ENCODE measurements at regions not wholly inside any gene's neighbourhood (a gene's known extent, or its start where the extent isn't known, plus 50 kb on each side); places are given as distances from the start of the nearest gene placed in this dataset.
"Not testable (repeated sequence)": the region's sequence is repeated elsewhere in the genome, so short reads cannot be mapped to it uniquely, and the experiment has no call there.

DNA sequence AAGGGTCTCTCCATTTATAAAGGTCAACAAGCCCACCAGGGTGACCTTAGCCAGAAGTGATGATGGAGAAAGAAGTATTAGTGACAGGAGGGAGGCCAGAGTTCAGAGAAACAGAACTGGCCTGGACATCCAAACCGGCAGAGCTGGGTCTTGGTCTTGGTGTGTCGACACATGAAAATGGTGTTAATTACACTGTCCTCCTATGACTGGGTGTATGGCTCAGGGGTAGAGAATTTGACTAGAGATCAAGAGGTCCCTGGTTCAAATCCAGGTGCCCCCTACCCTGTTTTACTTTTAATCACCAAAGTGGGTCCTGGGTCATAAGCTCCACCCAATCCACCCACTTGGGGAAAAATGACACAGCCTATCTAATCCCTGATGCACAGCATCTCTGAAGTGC lies 110.6 kb upstream of the ZNF746 start:
- H3K4me3 ChIP-seq (ENCODE audit: insufficient read depth, low read depth, low read length): no peak overlapping the region
- H3K9me3 ChIP-seq (ENCODE audit: control insufficient read depth, low read length): no peaks in the 10 kb centered on the region
- H3K36me3 ChIP-seq (ENCODE audit: control insufficient read depth, insufficient read depth, low read length): peaks cover 25% of the 10 kb centered on the region
- no peaks in the 10 kb centered on the region for H3K27me3 ChIP-seq (ENCODE audit: control insufficient read depth, insufficient read depth, low read length, poor library complexity, severe bottlenecking)
- H3K27ac ChIP-seq (ENCODE audit: insufficient read depth, low read depth, low read length, poor library complexity, severe bottlenecking): no peak overlapping the region
- 93 to 96% methylated on average over 2 of the region's 2 CpGs for WGBS, 2 experiments
- no peaks in the 10 kb centered on the region for H3K4me1 ChIP-seq (ENCODE audit: control insufficient read depth, insufficient read depth, low read length)

DNA sequence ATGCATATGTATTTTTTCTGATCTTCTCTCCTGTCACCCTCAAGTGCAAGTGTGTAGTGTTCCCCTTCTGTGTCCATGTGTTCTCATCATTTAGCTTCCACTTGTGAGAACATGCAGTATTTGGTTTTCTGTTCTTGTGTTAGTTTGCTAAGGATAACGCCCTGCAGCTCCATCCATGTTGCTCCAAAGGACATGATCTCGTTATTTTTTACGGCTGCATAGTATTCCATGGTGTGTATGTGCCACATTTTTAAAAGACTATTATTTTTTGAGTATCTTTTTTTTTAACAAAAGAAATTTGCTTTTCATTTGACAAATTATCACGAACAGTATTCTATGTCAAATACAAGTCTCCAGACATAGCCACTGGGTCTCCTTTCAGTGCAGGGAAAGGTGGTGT lies 110.1 kb upstream of the ZNF746 start:
- H3K4me1 ChIP-seq (ENCODE audit: control insufficient read depth, insufficient read depth, low read length): no peaks in the 10 kb centered on the region
- H3K27ac ChIP-seq (ENCODE audit: insufficient read depth, low read depth, low read length, poor library complexity, severe bottlenecking): no peak overlapping the region
- H3K36me3 ChIP-seq (ENCODE audit: control insufficient read depth, insufficient read depth, low read length): peaks cover 21% of the 10 kb centered on the region
- no peaks in the 10 kb centered on the region for H3K27me3 ChIP-seq (ENCODE audit: control insufficient read depth, insufficient read depth, low read length, poor library complexity, severe bottlenecking)
- no peaks in the 10 kb centered on the region for H3K9me3 ChIP-seq (ENCODE audit: control insufficient read depth, low read length)
- H3K4me3 ChIP-seq (ENCODE audit: insufficient read depth, low read depth, low read length): no peak overlapping the region
- WGBS, 2 experiments: 94% methylated on average over 4 of the region's 4 CpGs

DNA sequence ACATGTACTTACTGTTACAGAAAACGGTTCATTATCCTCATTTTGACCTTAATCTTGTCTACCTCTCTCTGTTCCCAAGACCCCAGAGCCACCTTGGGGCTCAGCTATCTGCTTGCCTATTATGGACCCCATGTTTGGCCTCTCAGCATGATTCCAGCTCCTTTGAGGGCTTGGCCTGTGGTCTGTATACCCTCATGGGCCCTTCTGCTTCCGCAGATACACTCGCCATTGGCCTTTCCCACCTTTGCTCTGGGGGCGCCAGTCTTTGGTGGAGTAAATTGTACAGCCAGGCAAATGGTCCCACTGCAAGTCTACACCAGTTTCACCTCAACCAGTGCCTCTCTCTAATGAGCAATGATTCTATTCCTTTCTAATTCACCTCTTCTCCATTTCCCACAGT lies 109.2 kb upstream of the ZNF746 start:
- WGBS, 2 experiments: 91 to 96% methylated on average over 4 of the region's 4 CpGs
- Histone ChIP-seq H3K36me3 (ENCODE audit: control insufficient read depth, insufficient read depth, low read length) (peaks cover 20% of the 10 kb centered on the region), H3K27ac (ENCODE audit: insufficient read depth, low read depth, low read length, poor library complexity, severe bottlenecking) (no peak overlapping the region), H3K4me3 (ENCODE audit: insufficient read depth, low read depth, low read length) (no peak overlapping the region), H3K27me3 (ENCODE audit: control insufficient read depth, insufficient read depth, low read length, poor library complexity, severe bottlenecking) (no peaks in the 10 kb centered on the region), H3K4me1 (ENCODE audit: control insufficient read depth, insufficient read depth, low read length) (no peaks in the 10 kb centered on the region), H3K9me3 (ENCODE audit: control insufficient read depth, low read length) (no peaks in the 10 kb centered on the region)

DNA sequence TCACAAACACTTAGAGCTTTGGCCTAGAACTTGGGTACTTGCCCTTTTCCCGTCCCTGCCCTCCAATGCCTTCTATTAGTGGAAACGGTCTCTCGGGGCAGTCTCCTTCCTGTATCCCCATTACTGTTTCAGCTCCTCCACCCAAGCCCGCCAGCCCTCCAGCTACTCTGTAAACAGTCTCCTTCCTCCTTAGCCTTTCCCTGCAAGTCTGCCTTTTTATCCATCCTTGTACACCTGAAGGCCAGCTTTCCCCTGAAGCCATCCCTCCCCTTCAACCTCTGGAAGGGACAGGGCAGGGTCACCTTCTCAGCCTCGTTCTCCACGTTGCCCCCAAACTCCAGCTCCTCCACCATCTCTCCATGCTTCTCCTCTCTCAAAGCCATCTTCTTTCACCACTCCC lies 108.1 kb upstream of the ZNF746 start:
- H3K36me3 ChIP-seq (ENCODE audit: control insufficient read depth, insufficient read depth, low read length): peaks cover 12% of the 10 kb centered on the region
- WGBS, 2 experiments: 94 to 95% methylated on average over 6 of the region's 6 CpGs

DNA sequence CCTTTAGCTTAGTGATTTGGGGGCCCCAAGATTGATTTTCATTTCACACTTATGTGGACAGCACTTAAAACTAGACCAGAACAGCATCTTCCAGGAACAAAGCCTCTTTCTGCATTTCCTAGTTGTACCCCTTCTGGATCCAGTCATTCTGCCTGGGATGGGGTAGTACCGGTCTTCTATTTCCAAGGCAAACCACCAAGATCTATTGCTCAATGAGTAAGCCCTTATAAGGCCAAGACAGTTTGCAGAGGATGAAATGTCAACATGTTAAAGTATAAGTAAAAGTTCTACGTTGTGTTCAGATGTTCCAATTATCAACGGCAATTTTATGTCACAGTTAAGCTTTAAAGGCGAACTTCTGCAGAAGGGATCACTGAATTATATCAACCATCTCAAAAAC lies 106.9 kb upstream of the ZNF746 start:
- 92 to 97% methylated on average over 4 of the region's 4 CpGs for WGBS, 2 experiments
- H3K4me1 ChIP-seq (ENCODE audit: control insufficient read depth, insufficient read depth, low read length): no peaks in the 10 kb centered on the region
- peaks cover 12% of the 10 kb centered on the region for H3K36me3 ChIP-seq (ENCODE audit: control insufficient read depth, insufficient read depth, low read length)
- no peaks in the 10 kb centered on the region for H3K9me3 ChIP-seq (ENCODE audit: control insufficient read depth, low read length)
- no peak overlapping the region for H3K27ac ChIP-seq (ENCODE audit: insufficient read depth, low read depth, low read length, poor library complexity, severe bottlenecking)
- H3K4me3 ChIP-seq (ENCODE audit: insufficient read depth, low read depth, low read length): no peak overlapping the region
- H3K27me3 ChIP-seq (ENCODE audit: control insufficient read depth, insufficient read depth, low read length, poor library complexity, severe bottlenecking): no peaks in the 10 kb centered on the region

More for the DNA sequence above, 108.1 kb upstream of the ZNF746 start:
- H3K27me3 ChIP-seq (ENCODE audit: control insufficient read depth, insufficient read depth, low read length, poor library complexity, severe bottlenecking): no peaks in the 10 kb centered on the region
- no peak overlapping the region for H3K4me3 ChIP-seq (ENCODE audit: insufficient read depth, low read depth, low read length)
- no peaks in the 10 kb centered on the region for H3K9me3 ChIP-seq (ENCODE audit: control insufficient read depth, low read length)
- no peak overlapping the region for H3K27ac ChIP-seq (ENCODE audit: insufficient read depth, low read depth, low read length, poor library complexity, severe bottlenecking)
- no peaks in the 10 kb centered on the region for H3K4me1 ChIP-seq (ENCODE audit: control insufficient read depth, insufficient read depth, low read length)

DNA sequence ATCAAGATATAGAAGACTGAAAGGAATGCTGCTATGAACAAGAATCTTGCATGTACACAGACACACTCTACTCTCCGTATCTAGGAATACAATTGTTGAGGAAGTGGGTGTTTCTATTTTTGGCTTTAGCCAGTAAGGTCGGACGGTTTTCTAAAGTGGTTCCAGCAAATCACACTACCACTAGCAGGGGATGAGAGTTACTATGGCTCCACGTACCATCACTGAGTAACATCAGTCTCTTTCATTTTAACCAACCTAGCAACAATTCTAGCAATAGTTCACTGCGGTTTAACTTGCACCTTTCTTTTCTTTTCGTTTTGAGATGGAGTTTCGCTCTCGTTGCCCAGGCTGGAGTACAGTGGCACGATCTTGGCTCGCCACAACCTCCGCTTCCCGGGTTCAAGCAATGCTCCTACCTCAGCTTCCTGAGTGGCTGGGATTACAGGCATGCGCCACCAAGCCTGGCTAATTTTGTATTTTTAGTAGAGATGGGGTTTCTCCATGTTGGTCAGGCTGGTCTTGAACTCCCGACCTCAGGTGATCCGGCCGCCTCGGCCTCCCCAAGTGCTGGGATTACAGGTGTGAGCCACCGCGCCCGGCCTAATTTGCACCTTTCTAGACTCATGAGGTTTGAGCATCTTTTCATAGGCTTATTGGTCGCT lies 103.2 kb upstream of the ZNF746 start:
- H3K4me1 ChIP-seq (ENCODE audit: control insufficient read depth, insufficient read depth, low read length); H3K27ac ChIP-seq (ENCODE audit: insufficient read depth, low read depth, low read length, poor library complexity, severe bottlenecking); H3K36me3 ChIP-seq (ENCODE audit: control insufficient read depth, insufficient read depth, low read length); H3K27me3 ChIP-seq (ENCODE audit: control insufficient read depth, insufficient read depth, low read length, poor library complexity, severe bottlenecking); H3K9me3 ChIP-seq (ENCODE audit: control insufficient read depth, low read length); H3K4me3 ChIP-seq (ENCODE audit: insufficient read depth, low read depth, low read length): not testable (repeated sequence)
- WGBS, 2 experiments: 92% methylated on average over 21 of the region's 21 CpGs

DNA sequence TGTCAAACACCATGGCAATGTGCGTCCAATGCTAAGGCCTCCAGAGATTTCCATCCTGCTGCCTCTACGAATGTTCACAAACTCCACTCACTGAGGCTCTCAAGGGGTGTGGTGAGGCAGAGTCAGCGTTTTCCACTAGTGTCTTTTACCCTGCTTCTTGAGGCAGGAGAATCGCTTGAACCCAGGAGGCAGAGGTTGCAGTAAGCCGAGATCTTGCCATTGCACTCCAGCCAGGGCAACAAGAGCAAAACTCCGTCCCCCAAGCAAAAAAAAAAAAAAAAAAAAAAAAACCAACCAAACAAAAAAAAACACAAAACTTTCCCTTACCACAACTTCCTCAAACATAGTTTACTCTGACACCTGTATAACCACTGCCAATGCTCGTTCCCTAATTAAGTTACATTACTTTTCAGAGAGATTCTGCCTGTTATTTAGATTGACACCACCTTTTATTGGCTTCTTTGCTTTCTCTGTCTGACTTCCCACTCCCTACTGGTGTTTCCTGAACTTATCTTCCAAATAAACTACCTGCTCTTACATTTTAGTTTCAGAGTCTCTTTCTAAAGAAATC lies 102.1 kb upstream of the ZNF746 start:
- Histone ChIP-seq H3K27ac (ENCODE audit: insufficient read depth, low read depth, low read length, poor library complexity, severe bottlenecking) (no peak overlapping the region), H3K9me3 (ENCODE audit: control insufficient read depth, low read length) (no peaks in the 10 kb centered on the region), H3K27me3 (ENCODE audit: control insufficient read depth, insufficient read depth, low read length, poor library complexity, severe bottlenecking) (no peaks in the 10 kb centered on the region), H3K4me1 (ENCODE audit: control insufficient read depth, insufficient read depth, low read length) (no peaks in the 10 kb centered on the region), H3K4me3 (ENCODE audit: insufficient read depth, low read depth, low read length) (no peak overlapping the region), H3K36me3 (ENCODE audit: control insufficient read depth, insufficient read depth, low read length) (peaks cover 7% of the 10 kb centered on the region)
- 93% methylated on average over 7 of the region's 7 CpGs for WGBS, 2 experiments

DNA sequence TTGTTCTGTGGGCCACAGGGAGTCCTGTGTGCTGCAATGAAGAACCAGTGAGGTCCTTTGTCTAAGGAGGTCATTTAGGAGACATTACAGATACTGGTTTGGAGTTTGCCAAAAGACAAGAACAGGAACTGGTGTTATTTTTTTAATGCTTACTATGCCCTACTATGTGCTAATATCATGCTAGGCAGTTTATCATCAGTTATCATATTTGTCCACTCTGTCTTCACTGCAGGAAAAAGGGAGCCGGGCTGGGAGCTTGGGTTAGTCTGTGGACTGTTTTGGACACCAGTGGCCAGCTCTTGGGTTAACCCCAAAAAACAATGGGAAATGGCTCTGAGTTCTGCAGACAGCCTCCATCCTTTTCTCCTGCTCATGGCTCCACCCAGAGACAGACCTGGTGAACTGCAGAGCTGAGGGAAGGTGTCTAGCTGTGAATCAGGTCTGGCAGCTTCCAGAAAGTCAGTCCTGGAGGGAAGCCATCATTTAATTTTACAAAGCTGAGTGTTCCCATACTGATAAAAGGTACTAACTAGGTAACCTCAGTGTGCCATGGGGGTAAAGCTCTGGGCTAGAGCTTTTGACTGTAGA lies 101.2 kb upstream of the ZNF746 start:
- Histone ChIP-seq H3K27ac (ENCODE audit: insufficient read depth, low read depth, low read length, poor library complexity, severe bottlenecking) (no peak overlapping the region), H3K27me3 (ENCODE audit: control insufficient read depth, insufficient read depth, low read length, poor library complexity, severe bottlenecking) (no peaks in the 10 kb centered on the region), H3K4me3 (ENCODE audit: insufficient read depth, low read depth, low read length) (no peak overlapping the region), H3K9me3 (ENCODE audit: control insufficient read depth, low read length) (no peaks in the 10 kb centered on the region), H3K36me3 (ENCODE audit: control insufficient read depth, insufficient read depth, low read length) (peaks cover 7% of the 10 kb centered on the region), H3K4me1 (ENCODE audit: control insufficient read depth, insufficient read depth, low read length) (no peaks in the 10 kb centered on the region)
- WGBS, 2 experiments: 78 to 85% methylated on average over 1 of the region's 1 CpG

DNA sequence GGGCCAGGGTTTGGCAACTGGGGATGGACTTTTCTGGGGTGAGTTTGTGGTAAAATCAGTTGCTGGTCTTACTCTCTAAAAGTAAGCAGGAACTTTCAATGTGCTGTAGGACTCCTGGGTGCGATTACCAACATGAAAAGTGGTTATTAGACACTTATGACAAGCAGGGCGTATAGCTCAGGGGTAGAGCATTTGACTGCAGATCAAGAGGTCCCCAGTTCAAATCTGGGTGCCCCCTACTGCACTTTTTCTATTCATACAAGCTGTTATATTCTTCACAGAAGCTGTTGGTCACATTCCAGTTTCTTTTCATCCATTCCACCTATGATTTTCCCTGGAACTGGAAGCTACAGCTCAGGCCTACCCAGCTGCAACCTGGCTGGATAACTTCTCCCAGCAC lies 100.2 kb upstream of the ZNF746 start:
- WGBS, 2 experiments: 93 to 94% methylated on average over 2 of the region's 2 CpGs
- H3K36me3 ChIP-seq (ENCODE audit: control insufficient read depth, insufficient read depth, low read length); H3K4me3 ChIP-seq (ENCODE audit: insufficient read depth, low read depth, low read length); H3K4me1 ChIP-seq (ENCODE audit: control insufficient read depth, insufficient read depth, low read length); H3K9me3 ChIP-seq (ENCODE audit: control insufficient read depth, low read length); H3K27me3 ChIP-seq (ENCODE audit: control insufficient read depth, insufficient read depth, low read length, poor library complexity, severe bottlenecking); H3K27ac ChIP-seq (ENCODE audit: insufficient read depth, low read depth, low read length, poor library complexity, severe bottlenecking): not testable (repeated sequence)

DNA sequence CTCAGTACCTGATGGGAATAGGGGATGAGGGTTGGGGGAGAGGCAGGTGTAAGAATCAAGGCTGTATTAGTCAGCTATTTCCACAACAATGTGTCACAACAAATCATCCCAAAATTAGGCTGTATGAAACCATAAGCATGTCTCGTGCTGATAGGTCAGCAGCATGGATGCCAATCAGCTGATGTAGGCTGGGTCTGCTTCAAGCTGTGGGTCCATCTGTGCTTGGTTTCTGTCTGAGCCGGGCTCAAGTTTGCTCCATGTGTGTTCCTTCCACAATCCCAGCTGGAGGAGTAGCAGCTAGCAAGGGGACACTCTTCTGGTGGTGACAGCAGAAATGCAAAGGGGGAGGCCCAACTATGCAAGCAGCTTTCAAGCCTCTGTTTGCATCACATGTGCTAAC lies 97.9 kb upstream of the ZNF746 start:
- no peaks in the 10 kb centered on the region for H3K9me3 ChIP-seq (ENCODE audit: control insufficient read depth, low read length)
- H3K36me3 ChIP-seq (ENCODE audit: control insufficient read depth, insufficient read depth, low read length): no peaks in the 10 kb centered on the region
- WGBS, 2 experiments: 88 to 96% methylated on average over 2 of the region's 2 CpGs

More for the DNA sequence above, 97.9 kb upstream of the ZNF746 start:
- H3K4me3 ChIP-seq (ENCODE audit: insufficient read depth, low read depth, low read length): no peak overlapping the region
- no peaks in the 10 kb centered on the region for H3K27me3 ChIP-seq (ENCODE audit: control insufficient read depth, insufficient read depth, low read length, poor library complexity, severe bottlenecking)
- H3K27ac ChIP-seq (ENCODE audit: insufficient read depth, low read depth, low read length, poor library complexity, severe bottlenecking): no peak overlapping the region
- H3K4me1 ChIP-seq (ENCODE audit: control insufficient read depth, insufficient read depth, low read length): no peaks in the 10 kb centered on the region
